ENCODE measurements at regions not wholly inside any gene's neighbourhood (a gene's known extent, or its start where the extent isn't known, plus 50 kb on each side); places are given as distances from the start of the nearest gene placed in this dataset.
"Not testable (repeated sequence)": the region's sequence is repeated elsewhere in the genome, so short reads cannot be mapped to it uniquely, and the experiment has no call there.

DNA sequence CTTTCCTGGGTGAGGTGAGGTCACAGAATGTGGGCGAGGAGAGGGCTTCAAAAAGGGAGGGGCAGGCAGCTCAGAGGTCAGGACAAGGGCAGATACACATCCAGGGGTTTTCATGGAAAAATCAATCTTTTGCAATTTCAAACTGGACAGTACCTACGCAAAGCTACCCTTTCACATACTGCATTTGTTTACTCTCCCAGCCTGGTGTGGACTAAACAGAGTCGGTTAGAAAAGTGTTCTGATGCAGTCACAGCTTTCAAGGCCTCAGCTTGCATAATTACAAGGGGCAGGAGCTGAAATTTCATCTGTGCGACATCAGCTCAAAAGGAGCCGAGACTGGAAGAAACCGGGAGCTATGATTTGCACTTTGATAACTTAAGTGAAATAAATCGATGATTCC, 351.8 kb downstream of the TEX29 start:
- H3K27ac Mint-ChIP-seq; intact Hi-C loops (cut with micrococcal nuclease); DNase-seq; H3K4me3 ChIP-seq (ENCODE audit: low read length in 2 of 2); H3K36me3 ChIP-seq (ENCODE audit: insufficient read depth, low read length); H3K27me3 ChIP-seq (ENCODE audit: insufficient read depth, low read length); H3K4me3 Mint-ChIP-seq; CTCF ChIA-PET (ENCODE audit: partially characterized antibody); H3K36me3 Mint-ChIP-seq; H3K27me3 Mint-ChIP-seq; H3K4me1 ChIP-seq (ENCODE audit: insufficient read depth, low read length); H3K27ac ChIP-seq (ENCODE audit: low read depth, low read length); H3K9me3 ChIP-seq (ENCODE audit: control insufficient read depth in 1 of 2, low read length in 2 of 2); H3K4me1 Mint-ChIP-seq; POLR2A ChIA-PET (ENCODE audit: partially characterized antibody); H3K9me3 Mint-ChIP-seq: not testable (repeated sequence)

DNA sequence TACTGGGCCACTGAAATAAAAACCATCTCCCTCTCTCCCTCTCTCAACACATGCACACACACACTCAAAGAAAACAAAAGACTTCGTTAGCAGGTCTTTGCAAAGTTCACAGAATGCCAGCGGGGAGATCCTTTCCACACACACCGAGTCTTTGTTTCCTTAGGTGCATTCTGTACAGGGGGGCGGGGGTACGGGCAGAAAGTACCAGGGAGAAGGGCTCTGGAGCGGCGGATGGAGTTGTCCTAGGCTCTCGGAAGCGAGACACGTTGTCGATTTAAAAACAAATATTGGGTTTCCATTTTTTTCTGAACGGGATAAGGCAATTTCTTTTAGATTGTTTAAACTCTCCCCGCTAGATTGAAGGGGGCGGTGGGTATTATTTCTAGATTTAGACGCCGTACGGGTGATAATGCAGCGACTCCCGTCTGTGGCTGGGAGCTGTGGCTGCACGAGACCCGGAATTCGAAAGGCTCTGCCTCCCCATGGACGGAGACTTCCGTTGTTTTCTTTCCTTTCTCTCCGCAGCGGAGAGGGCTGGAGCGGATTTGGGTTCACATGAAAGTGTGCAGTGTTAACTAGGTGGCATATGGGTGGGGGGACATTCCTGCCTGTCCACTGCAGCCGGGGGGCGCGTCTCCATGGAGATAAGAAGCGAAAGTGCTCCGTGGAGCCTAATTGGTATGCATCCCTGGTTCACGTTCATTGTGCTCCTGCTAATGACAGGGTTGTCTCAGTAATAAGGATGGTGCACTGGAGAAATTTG, 357.9 kb downstream of the TEX29 start:
- H3K36me3 Mint-ChIP-seq; DNase-seq; POLR2A ChIA-PET (ENCODE audit: partially characterized antibody); H3K36me3 ChIP-seq (ENCODE audit: insufficient read depth, low read length); H3K4me1 Mint-ChIP-seq; H3K27ac ChIP-seq (ENCODE audit: low read depth, low read length); H3K9me3 Mint-ChIP-seq; CTCF ChIA-PET (ENCODE audit: partially characterized antibody); H3K27me3 Mint-ChIP-seq; H3K4me3 ChIP-seq (ENCODE audit: low read length in 2 of 2); H3K27ac Mint-ChIP-seq; H3K4me1 ChIP-seq (ENCODE audit: insufficient read depth, low read length); H3K9me3 ChIP-seq (ENCODE audit: control insufficient read depth in 1 of 2, low read length in 2 of 2); intact Hi-C loops (cut with micrococcal nuclease); H3K27me3 ChIP-seq (ENCODE audit: insufficient read depth, low read length); H3K4me3 Mint-ChIP-seq: not testable (repeated sequence)

DNA sequence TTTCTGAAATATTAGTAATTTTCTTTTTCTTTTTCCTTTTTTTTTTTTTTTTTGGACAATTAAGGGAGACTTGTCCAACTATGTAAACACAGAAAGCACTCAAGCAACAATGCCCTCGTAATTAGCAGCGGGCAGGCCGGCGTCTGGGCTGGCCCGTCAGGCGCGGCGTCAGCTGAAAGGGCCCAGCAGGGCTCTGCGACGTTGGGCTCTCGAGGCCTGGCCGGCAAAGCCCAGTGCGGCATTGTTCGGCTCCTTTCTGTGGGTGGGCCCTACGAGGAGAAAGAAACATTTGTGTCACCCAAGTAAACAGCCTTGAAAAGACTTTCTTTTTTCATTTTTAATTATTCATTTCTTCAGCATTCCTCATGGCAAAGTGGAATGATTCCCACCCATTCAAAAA, 359.2 kb downstream of the TEX29 start:
- H3K27ac Mint-ChIP-seq; H3K27me3 Mint-ChIP-seq; H3K9me3 ChIP-seq (ENCODE audit: control insufficient read depth in 1 of 2, low read length in 2 of 2); intact Hi-C loops (cut with micrococcal nuclease); H3K4me3 Mint-ChIP-seq; H3K27me3 ChIP-seq (ENCODE audit: insufficient read depth, low read length); CTCF ChIA-PET (ENCODE audit: partially characterized antibody); H3K9me3 Mint-ChIP-seq; H3K4me1 Mint-ChIP-seq; H3K36me3 Mint-ChIP-seq; POLR2A ChIA-PET (ENCODE audit: partially characterized antibody); H3K36me3 ChIP-seq (ENCODE audit: insufficient read depth, low read length); H3K4me3 ChIP-seq (ENCODE audit: low read length in 2 of 2); H3K4me1 ChIP-seq (ENCODE audit: insufficient read depth, low read length); H3K27ac ChIP-seq (ENCODE audit: low read depth, low read length); DNase-seq: not testable (repeated sequence)

DNA sequence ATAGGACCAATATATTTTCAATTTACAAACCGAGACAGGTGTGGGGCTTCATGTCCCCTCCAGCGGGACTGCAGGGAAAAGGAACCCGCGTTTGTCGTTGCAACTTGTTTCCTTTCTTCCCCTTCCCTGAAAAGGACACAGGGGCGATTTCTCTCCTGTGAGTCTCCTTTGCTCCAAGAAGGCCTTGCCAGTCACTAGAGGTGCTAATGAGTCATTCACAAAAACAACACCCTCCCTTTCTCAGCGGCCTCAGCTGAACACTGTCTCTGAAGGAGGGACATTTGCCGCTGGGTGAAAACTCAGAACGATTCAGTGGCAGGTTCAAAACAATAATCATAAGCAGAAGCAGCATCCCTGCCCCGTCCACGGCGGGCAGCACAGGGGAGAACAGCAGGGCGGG, 359.7 kb downstream of the TEX29 start:
- H3K4me1 ChIP-seq (ENCODE audit: insufficient read depth, low read length); H3K36me3 ChIP-seq (ENCODE audit: insufficient read depth, low read length); H3K4me3 ChIP-seq (ENCODE audit: low read length in 2 of 2); intact Hi-C loops (cut with micrococcal nuclease); H3K4me1 Mint-ChIP-seq; H3K27ac ChIP-seq (ENCODE audit: low read depth, low read length); H3K36me3 Mint-ChIP-seq; H3K27me3 ChIP-seq (ENCODE audit: insufficient read depth, low read length); H3K9me3 Mint-ChIP-seq; POLR2A ChIA-PET (ENCODE audit: partially characterized antibody); DNase-seq; H3K27ac Mint-ChIP-seq; CTCF ChIA-PET (ENCODE audit: partially characterized antibody); H3K9me3 ChIP-seq (ENCODE audit: control insufficient read depth in 1 of 2, low read length in 2 of 2); H3K4me3 Mint-ChIP-seq; H3K27me3 Mint-ChIP-seq: not testable (repeated sequence)

DNA sequence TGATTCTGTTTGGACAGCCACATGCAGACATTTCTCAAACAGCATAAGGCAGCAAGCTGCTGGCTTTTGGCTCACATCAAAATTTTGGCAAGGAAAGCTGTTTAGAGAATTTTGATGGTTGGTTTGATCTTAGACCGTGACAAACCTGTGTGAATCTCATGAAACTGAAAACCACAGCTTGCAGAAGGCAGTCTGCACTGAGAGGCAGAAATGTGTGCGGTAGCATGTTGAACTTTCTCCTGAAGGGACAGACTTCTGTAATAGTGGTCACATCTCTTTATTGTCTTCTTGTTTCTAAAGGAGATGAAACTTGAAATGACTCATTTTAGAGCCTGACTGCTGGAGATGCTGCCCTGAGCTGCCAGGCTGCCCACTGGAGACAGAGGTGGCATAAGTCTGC, 371.6 kb downstream of the TEX29 start:
- H3K36me3 Mint-ChIP-seq; H3K27ac ChIP-seq (ENCODE audit: low read depth, low read length); DNase-seq; H3K27me3 ChIP-seq (ENCODE audit: insufficient read depth, low read length); CTCF ChIA-PET (ENCODE audit: partially characterized antibody); intact Hi-C loops (cut with micrococcal nuclease); H3K27ac Mint-ChIP-seq; H3K4me1 Mint-ChIP-seq; POLR2A ChIA-PET (ENCODE audit: partially characterized antibody); H3K27me3 Mint-ChIP-seq; H3K4me3 Mint-ChIP-seq; H3K4me1 ChIP-seq (ENCODE audit: insufficient read depth, low read length); H3K9me3 Mint-ChIP-seq; H3K9me3 ChIP-seq (ENCODE audit: control insufficient read depth in 1 of 2, low read length in 2 of 2); H3K36me3 ChIP-seq (ENCODE audit: insufficient read depth, low read length); H3K4me3 ChIP-seq (ENCODE audit: low read length in 2 of 2): not testable (repeated sequence)

DNA sequence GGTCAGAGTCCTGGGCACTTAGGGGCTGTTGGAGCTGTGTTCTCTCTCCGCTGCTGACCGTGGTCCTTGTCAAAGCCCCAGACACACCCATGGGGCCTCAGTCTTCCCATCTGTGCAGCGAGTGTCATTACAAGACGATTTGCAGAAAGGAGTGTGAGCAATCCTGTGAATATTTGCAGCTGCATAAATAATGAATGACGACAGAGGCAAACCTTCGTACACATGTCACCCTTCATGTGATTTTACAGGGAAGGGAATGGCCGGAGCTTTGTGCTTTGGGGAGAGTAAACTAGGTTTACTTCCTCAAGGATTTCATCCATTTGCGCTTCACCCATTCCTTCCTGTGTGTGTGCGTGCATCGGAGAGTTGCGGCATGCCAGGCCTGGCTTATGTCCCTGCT, 370.8 kb upstream of the SOX1 start:
- H3K27ac Mint-ChIP-seq; H3K4me3 Mint-ChIP-seq; H3K4me3 ChIP-seq (ENCODE audit: low read length in 2 of 2); POLR2A ChIA-PET (ENCODE audit: partially characterized antibody); CTCF ChIA-PET (ENCODE audit: partially characterized antibody); H3K9me3 ChIP-seq (ENCODE audit: control insufficient read depth in 1 of 2, low read length in 2 of 2); intact Hi-C loops (cut with micrococcal nuclease); DNase-seq; H3K36me3 ChIP-seq (ENCODE audit: insufficient read depth, low read length); H3K4me1 Mint-ChIP-seq; H3K4me1 ChIP-seq (ENCODE audit: insufficient read depth, low read length); H3K27me3 Mint-ChIP-seq; H3K27ac ChIP-seq (ENCODE audit: low read depth, low read length); H3K27me3 ChIP-seq (ENCODE audit: insufficient read depth, low read length); H3K9me3 Mint-ChIP-seq; H3K36me3 Mint-ChIP-seq: not testable (repeated sequence)

DNA sequence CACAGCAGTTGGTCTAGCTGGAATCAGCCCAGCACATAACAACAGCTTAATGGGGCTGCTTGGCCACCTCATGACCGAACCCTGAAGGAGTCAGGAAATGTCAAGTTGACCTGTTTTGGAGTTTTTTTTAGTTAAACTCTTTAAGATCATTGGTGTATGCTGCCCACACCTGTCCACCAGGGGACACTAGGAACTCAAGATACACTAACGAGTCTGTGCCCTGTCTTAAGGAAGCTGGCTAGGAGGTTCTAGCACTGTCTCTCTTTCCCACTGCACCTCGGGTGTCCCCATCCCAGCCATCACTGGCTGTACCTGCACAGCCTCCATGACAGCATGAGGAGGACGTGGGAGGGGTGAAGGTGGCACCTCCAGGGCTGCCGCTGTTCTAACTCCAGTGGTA, 364.9 kb upstream of the SOX1 start:
- H3K27ac Mint-ChIP-seq; H3K4me1 Mint-ChIP-seq; CTCF ChIA-PET (ENCODE audit: partially characterized antibody); H3K4me3 ChIP-seq (ENCODE audit: low read length in 2 of 2); POLR2A ChIA-PET (ENCODE audit: partially characterized antibody); H3K27me3 Mint-ChIP-seq; intact Hi-C loops (cut with micrococcal nuclease); H3K9me3 ChIP-seq (ENCODE audit: control insufficient read depth in 1 of 2, low read length in 2 of 2); H3K9me3 Mint-ChIP-seq; H3K36me3 Mint-ChIP-seq; H3K27me3 ChIP-seq (ENCODE audit: insufficient read depth, low read length); H3K36me3 ChIP-seq (ENCODE audit: insufficient read depth, low read length); H3K4me3 Mint-ChIP-seq; H3K27ac ChIP-seq (ENCODE audit: low read depth, low read length); H3K4me1 ChIP-seq (ENCODE audit: insufficient read depth, low read length); DNase-seq: not testable (repeated sequence)
